Upper lobe of left lung (tissue), 4 donors: ENCODE measurements at regions not wholly inside any gene's neighbourhood (a gene's known extent, or its start where the extent isn't known, plus 50 kb on each side); places are given as distances from the start of the nearest gene placed in this dataset.

Experiments used
- EP300 ChIP-seq, 4 donors: sonication (generic); formaldehyde crosslinking; IDR thresholded peaks; one replicate each; pipeline ENCODE4 v1.5.1; 2017; ENCODE audit warnings: antibody characterized with exemption in 4 of 4, control low read depth in 2 of 4
- POLR2A ChIP-seq, 4 donors: fragments of 450-650 bp; IDR thresholded peaks; one replicate each; pipeline ENCODE4 v1.5.1; 2016 to 2017; ENCODE audit warnings: antibody characterized with exemption in 4 of 4, mild to moderate bottlenecking in 2 of 4
- POLR2AphosphoS5 ChIP-seq, 2 donors: sonication (generic); formaldehyde crosslinking; IDR thresholded peaks; one replicate each; pipeline ENCODE4 v1.5.1; 2017; ENCODE audit warnings: antibody characterized with exemption in 2 of 2
- TF ChIP-seq, protein P1 (sequence below), 6 experiments: fragments of 450-650 bp in 4 of 6; fragments of 200-600 bp in 2 of 6; sonication (generic) in 2 of 6; IDR thresholded peaks; one replicate each; pipeline ENCODE4 v1.5.1; 2016 to 2019; ENCODE audit warnings: antibody characterized with exemption in 6 of 6

DNA sequence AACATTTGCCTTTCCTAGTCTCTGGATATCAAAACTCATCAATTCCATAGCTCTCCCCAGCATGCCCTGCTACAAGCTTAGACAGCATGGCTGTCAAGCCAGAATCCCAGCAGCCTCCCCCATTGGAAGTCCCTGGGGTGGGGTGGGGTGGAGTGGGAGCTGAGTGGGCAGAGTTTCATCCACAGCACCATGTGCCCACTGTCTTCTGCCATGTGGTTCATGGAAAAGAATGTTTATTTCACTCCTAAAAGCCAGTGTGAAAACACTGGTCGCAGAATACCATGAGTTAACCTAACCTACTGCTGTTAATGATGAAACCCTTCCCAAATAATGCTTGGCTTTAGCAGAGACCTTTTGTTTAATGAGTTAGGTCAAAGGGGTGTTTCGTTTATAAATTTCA is 80.2 kb upstream of the KIRREL3 start:
- TF ChIP-seq, protein P1, sequence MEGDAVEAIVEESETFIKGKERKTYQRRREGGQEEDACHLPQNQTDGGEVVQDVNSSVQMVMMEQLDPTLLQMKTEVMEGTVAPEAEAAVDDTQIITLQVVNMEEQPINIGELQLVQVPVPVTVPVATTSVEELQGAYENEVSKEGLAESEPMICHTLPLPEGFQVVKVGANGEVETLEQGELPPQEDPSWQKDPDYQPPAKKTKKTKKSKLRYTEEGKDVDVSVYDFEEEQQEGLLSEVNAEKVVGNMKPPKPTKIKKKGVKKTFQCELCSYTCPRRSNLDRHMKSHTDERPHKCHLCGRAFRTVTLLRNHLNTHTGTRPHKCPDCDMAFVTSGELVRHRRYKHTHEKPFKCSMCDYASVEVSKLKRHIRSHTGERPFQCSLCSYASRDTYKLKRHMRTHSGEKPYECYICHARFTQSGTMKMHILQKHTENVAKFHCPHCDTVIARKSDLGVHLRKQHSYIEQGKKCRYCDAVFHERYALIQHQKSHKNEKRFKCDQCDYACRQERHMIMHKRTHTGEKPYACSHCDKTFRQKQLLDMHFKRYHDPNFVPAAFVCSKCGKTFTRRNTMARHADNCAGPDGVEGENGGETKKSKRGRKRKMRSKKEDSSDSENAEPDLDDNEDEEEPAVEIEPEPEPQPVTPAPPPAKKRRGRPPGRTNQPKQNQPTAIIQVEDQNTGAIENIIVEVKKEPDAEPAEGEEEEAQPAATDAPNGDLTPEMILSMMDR (IDR thresholded peaks at IDR 0.05): no peak
- no peak for TF ChIP-seq POLR2A (IDR thresholded peaks at IDR 0.05)
- TF ChIP-seq POLR2AphosphoS5 (IDR thresholded peaks at IDR 0.05): no peak
- no peak for TF ChIP-seq EP300 (IDR thresholded peaks at IDR 0.05)
